ENCODE measurements at regions not wholly inside any gene's neighbourhood (a gene's known extent, or its start where the extent isn't known, plus 50 kb on each side); places are given as distances from the start of the nearest gene placed in this dataset.

DNA sequence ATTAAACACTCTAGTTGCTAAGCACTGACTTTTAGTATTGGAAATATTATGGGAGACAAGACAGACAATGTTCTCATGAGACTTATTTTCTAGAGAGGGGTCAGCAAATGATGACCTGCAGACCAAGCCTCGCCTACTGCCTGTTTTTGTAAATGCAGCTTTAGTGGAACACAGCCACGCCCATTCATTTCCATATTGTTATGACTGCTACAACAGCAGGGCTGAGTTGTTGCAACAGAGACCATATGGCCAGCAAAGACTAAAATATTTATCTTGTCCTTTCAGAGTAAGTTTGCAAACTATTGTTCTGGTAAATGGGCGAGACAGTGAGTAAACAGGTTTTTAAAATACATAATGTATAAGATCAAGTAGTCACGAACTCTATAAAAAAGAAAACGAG is 570.2 kb downstream of the NTRK3 start:
- DNase-seq (ENCODE audit: low read depth) (no peak), FAIRE-seq (no peak)
- TF ChIP-seq, protein P1, sequence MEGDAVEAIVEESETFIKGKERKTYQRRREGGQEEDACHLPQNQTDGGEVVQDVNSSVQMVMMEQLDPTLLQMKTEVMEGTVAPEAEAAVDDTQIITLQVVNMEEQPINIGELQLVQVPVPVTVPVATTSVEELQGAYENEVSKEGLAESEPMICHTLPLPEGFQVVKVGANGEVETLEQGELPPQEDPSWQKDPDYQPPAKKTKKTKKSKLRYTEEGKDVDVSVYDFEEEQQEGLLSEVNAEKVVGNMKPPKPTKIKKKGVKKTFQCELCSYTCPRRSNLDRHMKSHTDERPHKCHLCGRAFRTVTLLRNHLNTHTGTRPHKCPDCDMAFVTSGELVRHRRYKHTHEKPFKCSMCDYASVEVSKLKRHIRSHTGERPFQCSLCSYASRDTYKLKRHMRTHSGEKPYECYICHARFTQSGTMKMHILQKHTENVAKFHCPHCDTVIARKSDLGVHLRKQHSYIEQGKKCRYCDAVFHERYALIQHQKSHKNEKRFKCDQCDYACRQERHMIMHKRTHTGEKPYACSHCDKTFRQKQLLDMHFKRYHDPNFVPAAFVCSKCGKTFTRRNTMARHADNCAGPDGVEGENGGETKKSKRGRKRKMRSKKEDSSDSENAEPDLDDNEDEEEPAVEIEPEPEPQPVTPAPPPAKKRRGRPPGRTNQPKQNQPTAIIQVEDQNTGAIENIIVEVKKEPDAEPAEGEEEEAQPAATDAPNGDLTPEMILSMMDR (IDR thresholded peaks at IDR 0.05; ENCODE audit: insufficient read depth, low read length, severe bottlenecking) = no peak
- Histone ChIP-seq H3K36me3 (ENCODE audit: control insufficient read depth, insufficient read depth, low read length) (no peaks in the 10 kb centered on the region), H3K4me3 (ENCODE audit: low read depth, low read length) (no peak overlapping the region), H3K27me3 (ENCODE audit: control insufficient read depth, insufficient read depth, low read length) (no peaks in the 10 kb centered on the region)

DNA sequence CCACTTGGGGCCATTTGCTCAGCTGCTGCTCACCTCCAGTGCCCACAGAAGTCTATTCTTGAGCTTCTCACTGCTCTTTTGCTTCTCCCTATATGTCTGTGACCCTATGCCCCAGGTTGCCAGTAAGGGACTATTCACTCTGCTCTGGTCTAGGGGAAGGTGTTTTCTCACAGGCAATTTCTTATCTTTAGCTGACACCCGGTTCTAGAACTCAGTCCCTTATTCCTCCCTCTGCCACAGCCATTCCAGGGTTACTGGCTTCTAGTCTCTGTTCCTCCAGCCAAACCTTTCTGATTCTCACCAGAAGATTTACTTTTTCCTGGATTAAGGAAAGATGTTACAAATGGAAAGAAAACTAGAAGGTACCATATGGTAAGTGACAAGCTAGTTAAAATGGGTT is 574.0 kb downstream of the NTRK3 start:
- FAIRE-seq = no peak

DNA sequence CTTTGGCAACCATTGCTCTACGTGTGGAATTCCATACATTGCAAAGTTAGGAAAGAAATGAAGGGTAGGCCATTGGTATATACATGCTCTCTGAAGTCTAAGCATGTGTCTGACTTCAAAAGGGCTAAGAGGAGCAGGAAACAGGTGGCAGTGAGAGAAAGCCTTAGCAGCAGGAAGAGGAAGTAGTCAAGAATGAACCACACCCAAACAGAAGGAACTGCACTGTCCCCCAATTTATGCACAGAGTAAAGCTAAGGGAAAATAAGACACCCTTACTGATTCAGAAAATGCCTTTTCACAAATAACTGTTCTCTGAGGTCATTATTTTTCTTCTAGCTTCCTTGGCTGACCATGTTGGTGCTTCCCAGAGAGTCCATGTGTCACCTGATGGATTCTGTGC is 575.4 kb downstream of the NTRK3 start:
- TF ChIP-seq, protein P1 (IDR thresholded peaks at IDR 0.05; ENCODE audit: insufficient read depth, low read length, severe bottlenecking) = no peak

More for the DNA sequence above, 574.0 kb downstream of the NTRK3 start:
- H3K4me3 ChIP-seq (ENCODE audit: low read depth, low read length) = no peak overlapping the region
- H3K36me3 ChIP-seq (ENCODE audit: control insufficient read depth, insufficient read depth, low read length) = no peaks in the 10 kb centered on the region
- TF ChIP-seq, protein P1 (IDR thresholded peaks at IDR 0.05; ENCODE audit: insufficient read depth, low read length, severe bottlenecking) = no peak
- H3K27me3 ChIP-seq (ENCODE audit: control insufficient read depth, insufficient read depth, low read length) = no peaks in the 10 kb centered on the region
- no peak for DNase-seq (ENCODE audit: low read depth)

DNA sequence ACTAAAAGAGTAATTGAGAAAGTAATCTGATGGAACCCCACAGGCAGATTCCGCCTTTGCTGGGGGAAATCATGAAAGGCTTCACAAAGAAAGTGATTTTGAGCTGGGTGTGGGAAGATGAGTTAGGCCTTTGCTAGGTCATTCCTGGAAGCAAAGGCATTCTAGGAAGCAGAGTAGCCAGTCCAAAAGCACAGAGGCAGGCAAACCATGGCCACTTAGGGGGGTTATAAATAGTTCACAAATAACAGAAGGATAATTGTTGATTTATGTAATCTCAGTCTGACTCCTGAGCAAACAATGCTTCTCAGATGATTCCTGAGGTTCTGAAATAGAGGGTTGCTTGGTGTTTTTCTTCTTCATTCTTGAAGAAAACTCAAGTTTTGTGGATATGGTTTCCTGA is 576.3 kb downstream of the NTRK3 start:
- DNase-seq (ENCODE audit: low read depth) (no peak), FAIRE-seq (no peak)
- Histone ChIP-seq H3K4me3 (ENCODE audit: low read depth, low read length) (no peak overlapping the region), H3K36me3 (ENCODE audit: control insufficient read depth, insufficient read depth, low read length) (no peaks in the 10 kb centered on the region), H3K27me3 (ENCODE audit: control insufficient read depth, insufficient read depth, low read length) (no peaks in the 10 kb centered on the region)
- TF ChIP-seq, protein P1 (IDR thresholded peaks at IDR 0.05; ENCODE audit: insufficient read depth, low read length, severe bottlenecking) = no peak

More for the DNA sequence above, 575.4 kb downstream of the NTRK3 start:
- FAIRE-seq (no peak), DNase-seq (ENCODE audit: low read depth) (no peak)
- no peak overlapping the region for H3K4me3 ChIP-seq (ENCODE audit: low read depth, low read length)
- H3K27me3 ChIP-seq (ENCODE audit: control insufficient read depth, insufficient read depth, low read length) = no peaks in the 10 kb centered on the region
- H3K36me3 ChIP-seq (ENCODE audit: control insufficient read depth, insufficient read depth, low read length) = no peaks in the 10 kb centered on the region

DNA sequence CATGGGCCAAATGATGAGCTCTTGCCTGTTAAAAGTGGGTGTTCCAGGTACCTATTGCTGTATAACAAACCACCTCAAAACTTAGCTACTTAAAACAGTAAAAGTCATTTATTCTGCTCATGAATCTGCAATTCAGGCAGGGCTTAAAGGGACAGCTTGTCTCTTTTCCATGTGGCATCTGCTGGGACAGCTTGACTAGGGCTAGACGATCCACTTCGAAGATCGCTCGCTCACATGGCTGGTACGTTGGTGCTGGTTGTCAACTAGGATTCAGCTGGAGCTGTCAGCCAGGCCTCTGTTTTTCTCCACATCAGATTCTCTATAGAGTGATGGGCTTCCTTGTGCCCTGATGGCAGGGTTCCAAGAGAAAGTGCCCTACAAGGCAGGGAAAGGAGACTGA is 581.3 kb downstream of the NTRK3 start:
- TF ChIP-seq, protein P1 (IDR thresholded peaks at IDR 0.05; ENCODE audit: insufficient read depth, low read length, severe bottlenecking) = no peak
- no peak for FAIRE-seq
- no peaks in the 10 kb centered on the region for H3K36me3 ChIP-seq (ENCODE audit: control insufficient read depth, insufficient read depth, low read length)

More for the DNA sequence above, 581.3 kb downstream of the NTRK3 start:
- no peak overlapping the region for H3K4me3 ChIP-seq (ENCODE audit: low read depth, low read length)
- no peak for DNase-seq (ENCODE audit: low read depth)
- no peaks in the 10 kb centered on the region for H3K27me3 ChIP-seq (ENCODE audit: control insufficient read depth, insufficient read depth, low read length)

All from bronchial epithelial cell (primary cell).